ENCODE measurements at regions not wholly inside any gene's neighbourhood (a gene's known extent, or its start where the extent isn't known, plus 50 kb on each side); places are given as distances from the start of the nearest gene placed in this dataset.
A peak's percentile ranks its signal among the peaks of the same experiment; 100 is the strongest.
"Not testable (repeated sequence)": the region's sequence is repeated elsewhere in the genome, so short reads cannot be mapped to it uniquely, and the experiment has no call there.

- peak; percentile 68 for DNase-seq (ENCODE audit: low spot score)
These were observed 224.7 kb upstream of the FAM78B start for GRCh38 chr1:166391279-166392066.

- DNase-seq (ENCODE audit: low spot score): no peak
These were observed 228.9 kb upstream of the FAM78B start for GRCh38 chr1:166395729-166396128.

GRCh38 chr1:166409253-166410082 is 242.7 kb upstream of the FAM78B start:
- not testable (repeated sequence) for DNase-seq (ENCODE audit: low spot score)

- no peak for DNase-seq (ENCODE audit: low spot score)
These were observed 243.2 kb upstream of the FAM78B start for GRCh38 chr1:166410083-166410385.

- not testable (repeated sequence) for DNase-seq (ENCODE audit: low spot score)
These were observed 250.0 kb upstream of the FAM78B start for GRCh38 chr1:166416831-166417230.

- no peak for DNase-seq (ENCODE audit: low spot score)
These were observed 251.6 kb upstream of the FAM78B start for GRCh38 chr1:166418344-166418933.

GRCh38 chr1:166422586-166422985 is 255.8 kb upstream of the FAM78B start:
- DNase-seq (ENCODE audit: low spot score): not testable (repeated sequence)

GRCh38 chr1:166432655-166433054 is 265.9 kb upstream of the FAM78B start:
- DNase-seq (ENCODE audit: low spot score): no peak

GRCh38 chr1:166433404-166434304 is 266.9 kb upstream of the FAM78B start:
- peak; percentile 58 for DNase-seq (ENCODE audit: low spot score)

- no peak for DNase-seq (ENCODE audit: low spot score)
These were observed 290.9 kb upstream of the FAM78B start for GRCh38 chr1:166457700-166458099.

- DNase-seq (ENCODE audit: low spot score): no peak
These were observed 297.5 kb upstream of the FAM78B start for GRCh38 chr1:166464333-166464732.

- no peak for DNase-seq (ENCODE audit: low spot score)
These were observed 303.2 kb upstream of the FAM78B start for GRCh38 chr1:166470014-166470413.

GRCh38 chr1:166470441-166470840 is 303.6 kb upstream of the FAM78B start:
- no peak for DNase-seq (ENCODE audit: low spot score)

GRCh38 chr1:166471359-166471758 is 304.6 kb upstream of the FAM78B start:
- DNase-seq (ENCODE audit: low spot score): no peak

- DNase-seq (ENCODE audit: low spot score): peak; percentile 40
These were observed 312.3 kb upstream of the FAM78B start for GRCh38 chr1:166479052-166479631.

- no peak for DNase-seq (ENCODE audit: low spot score)
These were observed 317.7 kb upstream of the FAM78B start for GRCh38 chr1:166484471-166484870.

- no peak for DNase-seq (ENCODE audit: low spot score)
These were observed 318.1 kb upstream of the FAM78B start for GRCh38 chr1:166484871-166485270.

GRCh38 chr1:166485620-166486019 is 318.8 kb upstream of the FAM78B start:
- peak; percentile 82 for DNase-seq (ENCODE audit: low spot score)

- peak; percentile 74 for DNase-seq (ENCODE audit: low spot score)
These were observed 321.5 kb upstream of the FAM78B start for GRCh38 chr1:166488327-166488726.

- DNase-seq (ENCODE audit: low spot score): no peak
These were observed 322.5 kb upstream of the FAM78B start for GRCh38 chr1:166489356-166489669.

- DNase-seq (ENCODE audit: low spot score): peak; percentile 82
These were observed 323.1 kb upstream of the FAM78B start for GRCh38 chr1:166489670-166490436.
